HG02973 (cell line): ENCODE measurements at regions not wholly inside any gene's neighbourhood (a gene's known extent, or its start where the extent isn't known, plus 50 kb on each side); places are given as distances from the start of the nearest gene placed in this dataset.

Experiments used
- ATAC-seq: cut with Tn5 transposase; IDR thresholded peaks from one replicate; pipeline ENCODE4 v1.9.1; 2021; ENCODE audit warnings: moderate library complexity; ENCODE audit not compliant: unreplicated experiment

DNA sequence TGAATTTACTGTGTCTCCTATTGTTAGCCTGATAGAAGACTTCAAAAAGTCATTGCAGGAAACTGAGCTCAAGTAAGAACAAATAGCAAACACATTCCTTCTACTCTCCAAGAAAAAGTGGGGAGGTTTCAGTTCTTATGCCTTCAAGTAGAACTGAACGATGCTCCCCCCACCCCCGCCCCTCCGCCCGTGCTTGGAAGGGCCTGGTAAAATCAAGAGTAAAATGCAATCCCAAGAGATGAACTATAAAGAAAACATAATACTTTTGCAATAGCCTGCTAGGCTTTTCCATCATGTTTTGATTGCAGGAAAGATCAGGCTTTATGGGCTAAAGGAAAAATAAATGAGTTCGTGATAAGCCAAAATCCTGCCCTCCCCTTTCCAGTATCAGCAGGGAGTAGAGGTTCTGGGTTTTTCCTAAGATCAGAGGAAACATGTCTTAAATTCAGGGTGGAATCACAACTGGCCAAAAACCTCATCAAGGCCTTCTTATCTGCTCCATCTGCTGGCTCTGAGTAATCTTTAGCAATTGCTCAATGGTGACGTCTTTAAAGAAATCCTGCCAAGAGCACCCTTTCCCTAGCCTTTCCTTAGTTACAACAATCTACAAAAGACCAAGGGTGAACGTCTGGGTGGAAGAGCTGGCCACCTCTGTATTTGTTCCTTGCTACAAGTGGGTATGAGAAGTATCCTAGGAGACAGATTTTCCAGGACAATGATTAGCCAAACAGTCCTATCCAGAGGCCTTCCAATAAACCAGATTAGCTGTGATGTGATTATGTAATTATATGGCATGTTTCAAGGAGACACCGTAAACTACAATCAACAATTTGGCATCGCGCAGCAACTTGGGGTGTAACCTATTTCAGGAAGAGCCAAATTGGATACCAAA lies 66.3 kb upstream of the FAM9C start:
- ATAC-seq = no peak

DNA sequence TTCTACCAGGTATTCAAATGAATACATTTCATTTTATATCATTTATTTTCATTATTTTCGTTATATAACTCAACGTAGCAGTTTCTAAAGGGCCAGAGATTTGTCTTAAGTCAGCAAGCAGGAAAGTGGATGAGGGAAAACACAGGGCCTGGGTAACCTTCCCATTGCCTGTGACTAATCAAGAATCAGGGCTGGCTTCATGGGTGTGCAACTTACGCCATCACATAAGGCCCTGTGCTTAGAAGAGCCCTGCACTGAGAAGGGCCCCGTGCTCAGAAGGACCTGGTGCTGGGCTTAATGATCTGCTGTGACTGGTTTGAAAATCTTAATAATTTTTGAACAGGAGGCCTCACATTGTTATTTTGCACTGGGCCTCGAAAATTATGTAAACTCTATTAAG lies 65.4 kb upstream of the FAM9C start:
- ATAC-seq = no peak

DNA sequence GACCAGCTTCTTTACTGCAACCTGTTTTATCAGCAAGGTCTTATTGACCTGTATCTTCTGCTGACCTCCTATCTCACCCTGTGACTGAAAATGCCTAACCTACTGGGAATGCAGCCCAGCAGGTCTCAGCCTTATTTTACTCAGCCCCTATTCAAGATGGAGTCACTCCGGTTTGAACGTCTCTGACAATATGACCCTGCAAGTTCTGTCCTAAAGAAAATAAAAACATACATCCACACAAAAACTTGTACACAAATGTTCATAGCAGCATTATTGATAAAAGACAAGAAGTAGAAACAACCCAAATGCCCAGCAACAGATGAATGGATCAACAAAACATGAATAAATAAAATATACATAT lies 59.5 kb upstream of the FAM9C start:
- ATAC-seq = no peak

DNA sequence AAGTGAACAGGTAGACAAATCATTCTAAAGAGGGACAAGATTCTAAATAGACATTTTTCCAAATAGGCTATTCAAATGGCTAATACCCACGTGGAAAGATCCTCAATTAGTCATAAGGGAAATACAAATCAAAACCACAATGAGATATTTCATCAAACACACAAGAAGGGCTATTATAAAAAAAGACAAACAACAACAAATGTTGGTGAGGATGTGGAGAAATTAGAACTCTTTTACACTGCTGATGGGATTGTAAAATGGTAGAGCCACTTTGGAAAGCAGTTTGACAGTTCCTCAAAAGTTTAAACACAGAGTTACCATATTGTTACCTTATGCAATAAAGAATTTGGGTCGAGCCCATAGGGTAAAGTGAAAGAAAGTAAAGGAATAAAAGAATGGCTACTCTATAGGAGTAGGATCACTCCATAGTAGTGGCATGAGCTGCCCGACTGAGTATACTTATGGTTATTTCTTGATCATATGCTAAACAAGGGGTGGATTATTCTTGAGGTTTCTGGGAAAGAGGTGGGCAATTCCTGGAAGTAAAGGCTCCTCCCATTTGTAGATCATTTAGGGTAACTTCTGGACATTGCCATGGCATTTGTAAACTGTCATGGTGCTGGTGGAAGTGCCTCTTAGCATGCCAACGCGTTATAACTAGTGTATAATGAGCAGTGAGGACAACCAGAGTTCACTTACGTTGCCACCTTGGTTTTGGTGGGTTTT lies 58.9 kb upstream of the FAM9C start:
- no peak for ATAC-seq

DNA sequence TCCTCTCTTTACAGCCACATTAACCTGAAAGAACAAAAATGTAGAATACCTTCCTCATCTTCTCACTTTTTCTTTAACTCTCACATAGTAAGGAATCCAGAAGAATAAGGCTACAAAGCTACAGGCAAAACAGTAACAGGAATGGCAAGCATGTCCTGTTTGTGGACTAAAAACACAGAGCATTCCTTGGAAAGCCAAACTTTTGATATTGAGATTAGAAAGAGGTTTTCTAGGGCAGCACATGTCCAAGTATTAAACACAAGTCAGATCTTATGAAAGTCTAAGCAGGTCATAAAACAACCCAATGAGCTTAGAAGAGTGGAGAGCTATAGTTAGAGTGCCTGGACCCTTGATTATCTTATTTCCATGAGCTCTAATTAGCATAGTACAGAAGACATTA lies 58.2 kb upstream of the FAM9C start:
- no peak for ATAC-seq

DNA sequence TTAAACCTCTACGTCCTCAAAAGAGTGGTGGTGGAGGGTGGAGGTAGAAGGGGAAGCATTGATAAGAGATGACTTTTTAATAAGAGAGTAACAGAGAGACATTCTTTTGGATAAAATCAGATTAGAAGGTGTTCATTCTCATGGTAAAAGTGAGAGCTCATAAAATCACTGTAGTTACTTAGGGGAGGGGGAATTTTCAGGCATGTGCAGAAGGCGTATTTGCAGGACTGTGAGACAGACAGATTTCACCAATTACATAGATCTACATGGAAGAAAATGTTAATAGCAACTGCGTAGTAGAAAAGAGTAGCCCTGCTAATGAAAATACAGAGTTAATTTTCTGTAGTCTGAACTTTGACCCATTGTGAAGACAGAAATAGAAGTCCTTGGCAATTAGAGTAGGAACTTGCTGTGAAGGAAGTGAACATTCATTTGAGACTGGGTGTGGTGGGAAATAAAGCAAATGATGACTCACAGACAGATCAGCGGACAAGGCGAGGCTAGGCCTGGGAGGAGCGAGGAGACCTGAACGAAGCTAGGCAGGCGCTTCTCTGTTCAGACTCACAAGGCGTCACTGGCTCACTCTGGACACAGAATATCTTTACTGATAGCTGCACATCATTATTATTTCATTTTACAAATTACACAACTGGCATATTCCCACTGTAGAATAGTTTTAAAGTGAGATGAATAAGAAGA lies 57.2 kb upstream of the FAM9C start:
- ATAC-seq = no peak

DNA sequence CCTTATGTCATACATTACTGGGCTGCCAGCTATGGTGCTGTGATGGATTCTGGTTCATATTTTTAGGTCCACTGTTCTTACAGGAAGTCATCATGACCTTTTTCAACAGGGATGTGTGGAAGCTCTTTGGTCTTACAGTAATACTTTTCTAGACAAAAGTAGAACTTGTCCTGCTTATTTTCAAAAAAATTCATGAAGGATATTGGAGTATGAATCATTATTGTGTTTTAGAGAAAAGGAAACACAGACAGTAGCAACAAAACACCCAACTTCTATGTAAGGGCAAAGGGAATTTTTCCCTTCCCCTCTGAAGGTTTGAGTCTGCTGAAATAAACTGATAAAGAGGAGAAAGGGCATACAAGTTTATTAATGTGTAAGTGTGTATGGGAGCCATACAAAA lies 54.7 kb upstream of the FAM9C start:
- no peak for ATAC-seq

DNA sequence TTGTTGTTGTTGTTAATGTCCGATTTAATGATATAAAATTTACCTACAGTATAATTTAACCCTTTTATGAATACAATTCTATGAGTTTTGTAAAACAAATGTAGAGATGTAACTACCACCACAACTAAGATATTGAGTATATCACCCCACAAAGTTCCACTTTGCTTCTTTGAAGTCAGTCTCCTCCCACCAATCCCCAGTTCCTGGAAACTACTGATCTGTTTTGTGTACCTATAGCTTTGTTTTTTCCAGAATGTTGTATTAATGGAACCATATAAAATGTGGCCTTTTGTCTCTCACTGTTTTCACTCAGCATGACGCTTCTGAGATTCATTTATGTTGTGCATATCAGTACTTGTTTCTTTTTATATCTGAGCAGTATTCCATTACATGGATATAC lies 52.3 kb upstream of the FAM9C start:
- no peak for ATAC-seq

DNA sequence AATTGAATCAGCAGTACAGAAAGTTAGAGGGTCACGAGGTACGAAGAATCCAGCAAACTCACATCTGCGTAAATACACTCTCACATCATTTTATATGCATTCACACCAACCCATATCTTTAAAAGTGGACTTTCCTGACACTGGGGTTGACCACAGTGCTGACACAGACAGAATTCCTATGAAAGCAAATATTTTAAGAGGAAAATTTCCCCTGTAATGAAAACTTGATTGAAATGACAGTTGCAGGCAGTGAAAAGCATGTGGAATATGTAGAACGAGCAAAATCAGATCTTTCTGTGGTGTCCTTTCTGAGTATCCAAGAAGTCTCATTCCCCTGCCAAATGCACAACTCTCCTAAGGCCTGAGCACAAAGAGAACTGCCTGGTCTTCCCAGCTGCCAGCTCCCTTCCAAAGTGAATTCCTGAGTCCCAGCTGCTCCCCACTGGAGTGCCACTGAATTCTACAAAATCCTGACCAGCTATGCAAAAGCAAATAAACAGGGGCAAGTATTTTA lies 50.5 kb upstream of the FAM9C start:
- no peak for ATAC-seq

DNA sequence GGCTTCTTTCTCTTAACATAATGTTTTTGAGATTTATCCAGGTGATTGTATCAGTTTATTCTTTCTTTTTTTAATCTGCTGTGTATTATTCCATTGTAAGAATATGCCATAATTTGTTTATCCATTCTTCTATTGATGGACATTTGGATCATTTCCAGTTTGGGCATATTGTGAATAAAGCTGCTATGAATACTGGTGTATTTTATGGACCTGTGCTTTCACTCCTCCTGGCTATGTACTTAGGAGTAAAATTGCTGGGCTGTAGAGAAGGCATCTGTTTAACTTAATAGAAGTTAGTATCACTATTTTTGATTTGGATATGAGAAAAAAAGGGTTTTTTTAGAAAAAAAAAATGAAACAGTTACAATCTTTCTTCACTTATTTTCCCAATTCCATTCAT lies 50.0 kb upstream of the FAM9C start:
- no peak for ATAC-seq
